HG02763 (cell line): ENCODE measurements at regions not wholly inside any gene's neighbourhood (a gene's known extent, or its start where the extent isn't known, plus 50 kb on each side); places are given as distances from the start of the nearest gene placed in this dataset.

ENCODE experiments used
- ATAC-seq: cut with Tn5 transposase; IDR thresholded peaks from one replicate; pipeline ENCODE4 v1.9.1; 2021; ENCODE audit warnings: mild to moderate bottlenecking, moderate library complexity; ENCODE audit not compliant: unreplicated experiment

DNA sequence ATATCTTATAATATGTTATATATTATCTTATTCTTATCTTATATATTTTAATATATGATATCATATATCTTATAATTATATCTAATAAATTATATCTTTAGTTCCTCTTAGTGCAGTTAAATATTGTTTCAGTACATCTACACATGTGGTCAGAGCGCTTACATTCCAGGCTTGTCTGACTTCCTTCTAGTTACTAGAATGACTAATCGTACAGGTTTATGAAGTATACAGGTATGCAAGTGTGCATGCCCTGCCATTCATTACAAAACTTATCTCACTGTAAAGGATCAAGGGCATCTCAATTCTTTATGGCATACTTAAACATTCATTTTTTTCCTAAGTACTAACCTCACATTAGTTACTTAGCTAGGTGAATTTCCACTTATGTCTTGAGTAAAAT, 1278.0 kb upstream of the MAP3K7 start:
- no peak for ATAC-seq

DNA sequence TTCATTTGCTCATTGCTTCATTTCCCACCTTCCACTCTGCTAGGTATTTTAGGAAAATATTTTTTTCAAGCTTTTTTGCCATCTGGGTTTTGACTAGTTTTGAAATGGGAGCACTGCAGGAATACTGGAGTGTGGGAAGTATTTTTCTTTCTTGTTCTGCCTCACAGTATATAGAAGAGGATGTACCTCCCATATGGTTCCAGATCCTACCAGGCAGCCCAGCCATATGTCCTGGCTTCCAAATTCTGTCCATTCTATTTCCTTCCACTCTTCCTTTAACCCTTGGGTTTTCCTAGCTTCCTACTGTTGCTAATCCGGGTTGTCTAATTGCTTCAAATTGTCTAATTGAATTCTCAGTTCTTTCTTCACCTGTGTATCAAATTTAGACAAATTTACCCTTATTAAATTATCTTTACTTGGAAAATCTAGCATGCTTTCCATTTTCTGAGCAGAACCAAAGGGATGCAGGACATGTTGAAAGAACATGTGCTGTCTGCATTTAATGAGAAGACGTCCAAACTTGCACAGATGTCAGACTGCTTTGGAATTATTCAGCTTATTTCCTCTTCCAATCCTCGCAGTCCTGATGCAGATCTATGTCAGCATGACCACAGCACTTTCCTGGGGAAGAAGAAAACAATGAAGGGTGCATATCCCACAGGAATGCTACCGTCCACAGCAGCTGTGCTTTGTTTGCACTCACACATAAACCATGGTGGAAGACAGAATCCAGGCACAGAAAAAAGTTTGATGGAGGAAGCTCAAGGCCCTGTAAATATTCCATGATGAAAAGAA, 1273.9 kb upstream of the MAP3K7 start:
- no peak for ATAC-seq

DNA sequence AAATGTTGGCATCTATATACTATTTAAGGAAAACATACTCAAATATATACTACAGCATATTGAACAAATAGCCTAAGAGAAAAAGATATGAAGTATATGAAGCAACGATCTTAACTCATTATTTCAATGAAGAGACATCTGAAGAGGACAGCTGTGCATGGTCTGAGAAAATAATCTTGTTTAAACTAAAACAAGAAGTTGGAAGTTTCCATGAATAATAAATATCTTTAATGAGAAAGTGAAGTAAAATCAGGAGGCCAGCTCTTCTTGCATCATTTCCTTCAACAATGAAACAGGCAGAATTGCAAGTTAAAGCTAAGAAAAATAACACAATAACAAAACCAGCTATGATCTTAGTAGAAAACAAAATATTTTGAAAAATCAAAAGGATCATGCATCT, 1265.4 kb upstream of the MAP3K7 start:
- no peak for ATAC-seq

DNA sequence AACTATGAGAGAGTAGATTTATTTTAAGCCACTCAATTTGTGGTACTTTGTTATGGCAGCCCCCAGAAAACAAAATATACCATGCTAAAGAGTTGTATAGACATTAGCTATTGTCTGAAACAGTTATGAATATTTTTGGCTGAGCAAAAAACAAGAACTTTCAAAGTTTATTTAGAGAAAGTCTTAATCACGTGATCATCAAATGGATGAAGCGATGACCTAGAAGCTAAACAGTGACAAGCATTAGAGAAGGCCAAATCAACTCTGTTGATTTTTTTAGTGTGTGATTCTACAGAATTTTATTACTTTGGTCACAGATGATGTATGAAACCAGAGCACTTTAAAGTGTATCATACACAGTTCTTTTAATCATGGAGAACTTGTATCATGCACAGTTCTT, 1247.9 kb upstream of the MAP3K7 start:
- no peak for ATAC-seq

DNA sequence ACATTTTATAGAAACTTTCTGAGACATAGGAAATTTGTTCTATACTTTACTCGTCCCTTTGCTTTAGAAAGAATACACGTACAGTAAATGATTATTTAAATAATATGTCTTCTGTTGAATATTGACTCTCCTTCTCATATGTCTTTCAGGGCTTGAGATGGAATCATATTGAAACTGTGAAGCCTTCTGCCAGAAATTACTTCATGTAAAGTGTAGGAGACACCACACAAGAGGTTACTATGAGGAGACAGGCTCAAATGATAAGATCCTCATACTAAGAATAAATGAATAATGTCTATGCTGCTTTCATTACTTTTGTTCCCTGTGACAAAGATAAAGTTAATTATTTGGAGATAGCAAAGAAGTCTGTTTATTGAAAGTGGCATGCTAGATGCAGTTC, 1240.3 kb upstream of the MAP3K7 start:
- ATAC-seq: no peak

DNA sequence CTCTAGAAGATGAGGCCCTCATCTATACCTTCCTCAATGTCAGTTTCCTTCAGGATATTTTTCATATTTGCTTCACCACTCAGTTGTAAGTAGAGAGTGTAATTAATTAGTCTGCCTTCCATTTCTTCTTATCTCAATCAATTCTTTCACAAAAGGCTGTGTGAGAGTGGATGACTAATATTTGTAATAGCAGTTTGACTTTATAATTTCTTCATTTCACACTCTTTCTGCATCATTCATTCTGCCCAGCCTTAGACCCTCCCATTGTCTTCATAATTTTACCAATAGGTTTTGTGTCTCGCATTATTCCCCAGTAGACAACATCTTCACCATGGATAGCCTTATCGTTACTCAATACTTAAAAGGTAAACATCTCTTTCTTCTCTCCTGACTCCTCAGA, 1239.3 kb upstream of the MAP3K7 start:
- ATAC-seq: no peak

DNA sequence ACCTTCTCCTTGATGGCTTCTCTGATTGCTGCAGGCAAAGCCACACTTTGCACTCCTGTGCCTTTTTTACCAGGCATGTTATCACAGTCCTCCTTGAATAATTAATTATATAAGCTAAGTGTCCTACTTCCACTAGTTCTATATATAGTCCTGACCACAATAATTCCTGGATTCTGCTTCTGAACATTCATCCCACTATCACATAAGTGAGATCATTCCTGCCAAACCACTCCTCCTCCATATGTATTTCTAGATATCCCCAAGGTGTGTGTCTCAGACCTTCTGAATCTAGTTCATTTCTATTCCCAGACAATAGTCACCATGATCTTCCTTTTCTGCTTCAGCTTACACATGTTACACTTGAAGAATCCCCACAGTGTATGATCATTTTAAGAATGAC, 1237.5 kb upstream of the MAP3K7 start:
- ATAC-seq: no peak

DNA sequence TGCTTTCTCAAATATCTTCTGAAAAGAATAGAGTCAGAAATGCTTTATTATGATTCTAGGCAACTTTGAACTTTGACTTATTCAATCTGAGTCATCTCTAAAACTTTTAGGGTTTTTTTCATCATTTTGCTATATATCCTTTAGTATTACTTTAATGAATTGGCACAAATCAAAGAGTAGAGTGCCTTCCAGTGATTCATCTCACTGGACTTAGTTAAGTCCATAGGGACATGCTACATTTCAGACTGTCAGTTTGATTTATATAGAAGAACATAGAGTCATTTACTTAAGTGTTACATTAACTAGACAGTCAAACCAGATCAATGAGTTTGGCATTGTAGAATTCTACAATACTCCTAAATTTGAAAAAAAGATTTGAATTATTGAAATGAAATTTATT, 1235.7 kb upstream of the MAP3K7 start:
- no peak for ATAC-seq

DNA sequence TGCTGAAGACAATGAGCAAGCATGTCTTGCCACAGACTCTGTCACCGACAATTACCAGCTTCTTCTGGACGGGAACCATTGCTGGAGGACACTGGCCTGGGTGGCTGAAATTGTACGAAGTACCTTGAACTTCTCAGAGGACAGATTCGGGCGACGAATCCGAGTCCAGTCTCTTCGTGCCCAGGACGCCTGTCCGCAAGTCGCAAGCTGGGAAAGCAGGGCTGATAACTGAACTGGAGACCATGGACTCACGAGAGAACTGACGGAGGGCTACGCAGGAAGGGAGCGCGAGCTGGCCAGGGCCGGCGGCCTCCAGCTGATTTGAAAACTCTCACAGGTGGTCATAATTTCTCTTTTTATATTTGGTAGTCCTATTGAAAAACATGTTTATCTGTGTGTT, 1229.5 kb upstream of the MAP3K7 start:
- ATAC-seq: no peak

DNA sequence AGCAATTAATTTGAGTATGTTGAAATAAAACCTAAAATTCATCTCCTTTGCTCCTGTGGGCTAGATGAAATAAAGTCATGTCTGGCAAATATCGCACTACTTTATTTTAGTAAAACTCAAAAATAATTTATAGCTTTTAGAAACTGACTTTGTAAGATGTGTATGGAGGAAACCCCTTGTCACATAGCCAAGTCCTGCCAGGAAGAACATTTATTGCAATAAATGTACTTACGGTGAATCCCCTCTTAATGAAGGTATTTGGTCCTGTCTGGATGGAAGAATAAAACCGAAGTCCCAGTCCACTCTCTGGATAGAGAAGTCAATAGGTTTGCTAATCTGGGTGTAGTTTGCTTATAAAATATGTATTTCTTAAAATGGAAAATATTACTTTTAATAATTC, 1226.8 kb upstream of the MAP3K7 start:
- no peak for ATAC-seq

DNA sequence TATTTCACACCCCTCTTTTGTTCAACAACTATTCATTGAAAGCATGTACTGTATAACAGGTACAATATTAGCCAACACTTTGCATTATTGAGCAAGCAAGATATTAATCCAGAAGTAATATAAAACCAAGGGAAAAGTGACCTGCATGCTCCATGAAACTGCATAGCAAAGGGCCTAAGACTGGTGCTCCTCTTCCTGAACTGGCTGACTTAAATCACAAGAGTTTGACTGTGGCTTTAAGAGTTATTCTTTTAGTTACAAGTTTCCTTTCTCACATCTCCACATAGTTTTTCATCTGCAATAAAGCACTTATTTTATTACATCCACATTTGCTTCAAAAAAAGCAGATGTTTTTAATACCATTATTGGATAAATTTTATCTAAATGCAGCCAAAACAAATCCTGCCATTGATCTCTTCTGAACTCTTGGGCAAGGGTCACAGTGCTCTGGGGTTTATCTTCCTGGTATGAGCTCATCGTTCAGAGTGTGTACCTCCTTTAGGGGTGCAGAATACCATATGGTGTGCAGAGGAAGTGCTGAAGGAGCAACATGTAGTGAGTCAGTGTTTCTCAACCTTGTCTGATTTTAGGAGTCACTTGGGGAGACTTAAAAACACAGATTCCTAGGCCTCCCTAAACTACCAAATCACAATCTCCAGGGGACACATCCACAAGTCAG, 1225.9 kb upstream of the MAP3K7 start:
- ATAC-seq: no peak

DNA sequence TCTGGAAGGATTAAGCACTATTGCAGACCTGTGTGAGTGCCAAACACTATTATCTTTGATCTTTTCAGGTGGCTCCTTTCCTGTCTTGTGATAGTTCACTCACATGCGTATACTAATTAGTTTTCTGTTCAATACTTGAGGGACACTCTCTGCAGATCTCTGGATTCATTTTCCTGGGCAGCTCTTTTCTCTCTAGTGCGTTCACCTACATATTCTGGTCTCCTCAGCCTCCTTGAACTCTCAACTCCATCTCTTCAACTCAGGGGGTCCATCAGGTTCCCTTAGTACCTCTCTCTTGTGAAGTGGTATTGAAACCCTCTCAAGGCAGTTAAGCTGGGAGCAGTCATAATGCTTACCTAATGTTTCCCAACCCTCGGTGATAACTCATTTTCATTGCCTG, 1218.1 kb upstream of the MAP3K7 start:
- no peak for ATAC-seq

DNA sequence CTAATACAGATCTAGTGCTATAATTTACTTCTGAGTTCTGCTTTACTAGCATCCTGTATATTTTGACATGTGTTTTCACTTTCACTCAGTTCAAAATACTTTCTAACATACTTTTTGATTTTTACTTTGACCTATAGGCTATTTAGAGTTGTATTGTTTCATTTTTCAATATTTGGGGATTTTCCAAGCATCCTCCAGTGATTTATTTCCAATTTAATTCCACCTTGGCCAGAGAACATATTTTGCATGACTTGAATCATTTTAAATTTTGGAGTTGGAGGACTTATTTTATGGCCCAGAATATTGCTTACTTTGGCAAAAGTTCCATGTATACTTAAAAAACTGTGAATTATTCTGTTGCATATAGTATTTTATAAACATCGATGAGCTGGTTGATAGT, 1215.6 kb upstream of the MAP3K7 start:
- no peak for ATAC-seq

DNA sequence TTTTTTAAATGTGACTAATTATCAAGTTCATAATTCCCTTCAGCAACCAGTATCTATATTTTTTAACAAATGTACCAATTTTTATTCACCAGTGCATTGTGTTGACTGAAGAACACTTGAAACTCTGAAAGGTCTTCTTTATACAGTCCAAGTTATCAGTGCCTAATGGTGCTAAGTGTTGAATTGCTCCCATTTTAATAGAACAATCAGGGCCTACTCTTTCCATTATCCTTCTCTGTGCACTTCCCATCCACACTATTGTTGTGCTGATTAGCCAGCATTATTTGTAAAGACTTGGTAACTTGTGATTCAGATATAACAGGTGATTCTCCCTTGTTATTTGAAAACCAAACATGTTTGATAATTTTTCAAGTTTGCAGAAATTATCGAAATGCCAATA, 1209.7 kb upstream of the MAP3K7 start:
- no peak for ATAC-seq

DNA sequence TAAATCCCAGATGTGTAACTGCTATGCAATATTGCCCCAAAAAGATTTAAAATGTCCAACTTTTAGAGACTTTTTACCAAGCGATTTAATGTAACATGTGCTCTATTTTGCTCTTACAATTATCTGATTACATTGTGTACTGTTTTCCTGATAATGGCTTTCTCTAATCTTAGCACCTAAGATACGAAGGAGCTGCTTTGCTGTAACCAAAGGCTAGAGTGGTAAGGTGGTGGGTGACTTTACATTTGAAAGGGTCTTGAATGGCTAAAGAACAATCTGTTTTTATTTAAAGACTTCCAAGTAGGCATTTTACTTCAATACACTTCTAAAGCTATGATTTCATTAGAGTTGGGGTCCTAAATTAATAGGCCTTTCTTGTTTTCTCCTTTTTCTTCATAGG, 1201.6 kb upstream of the MAP3K7 start:
- ATAC-seq: no peak

DNA sequence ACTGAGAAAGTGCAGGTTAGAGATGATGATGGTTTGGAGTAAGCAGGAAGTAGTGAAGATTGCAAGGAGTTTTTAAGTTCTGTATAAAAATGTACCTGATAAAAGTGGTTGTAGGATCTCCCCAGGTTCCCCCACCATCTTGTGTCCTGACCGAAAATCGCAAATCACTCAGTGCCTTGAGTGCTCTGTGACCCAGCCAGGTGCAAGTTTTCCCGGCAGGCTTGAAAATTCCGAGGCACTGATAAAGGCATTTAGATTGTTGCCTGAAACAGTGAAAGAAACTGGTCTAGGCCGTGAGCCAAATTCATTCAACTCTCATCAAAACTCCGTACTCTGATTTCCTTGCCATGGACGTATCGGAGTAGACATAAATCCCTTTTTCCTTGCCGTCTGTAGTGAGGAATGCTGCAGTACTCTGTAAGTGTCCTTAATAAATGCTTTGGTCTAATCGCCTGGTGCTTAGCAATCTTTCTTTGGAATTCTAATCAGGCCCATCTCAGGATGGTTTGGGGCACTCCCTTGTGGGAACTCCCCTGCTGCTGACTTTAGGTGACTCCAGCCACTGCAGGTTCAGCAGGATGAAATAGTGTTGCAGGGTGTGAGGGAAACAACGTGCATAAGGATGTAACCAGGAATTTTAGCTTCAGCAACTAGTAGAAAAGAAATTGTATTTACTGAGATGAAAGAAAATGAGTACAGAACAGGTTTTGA, 1199.8 kb upstream of the MAP3K7 start:
- no peak for ATAC-seq

DNA sequence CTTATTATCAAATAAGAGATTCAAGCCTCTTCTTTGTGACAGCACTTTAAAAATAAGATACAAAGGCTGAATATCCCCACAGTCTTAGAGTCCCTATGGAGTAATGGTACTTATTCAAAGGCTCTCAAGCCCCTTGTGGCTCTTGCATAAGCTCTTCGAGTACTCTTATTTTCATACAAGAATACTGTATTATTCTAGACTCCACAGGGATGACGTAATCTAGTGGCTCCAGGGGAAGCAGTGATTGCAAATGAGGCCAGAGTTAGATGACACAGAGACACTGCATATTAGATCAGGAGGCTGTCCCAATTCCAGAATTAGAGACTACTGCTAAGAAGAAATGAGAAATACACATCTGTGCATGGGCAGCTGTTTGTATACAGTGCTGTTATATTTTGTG, 1195.9 kb upstream of the MAP3K7 start:
- ATAC-seq: no peak

DNA sequence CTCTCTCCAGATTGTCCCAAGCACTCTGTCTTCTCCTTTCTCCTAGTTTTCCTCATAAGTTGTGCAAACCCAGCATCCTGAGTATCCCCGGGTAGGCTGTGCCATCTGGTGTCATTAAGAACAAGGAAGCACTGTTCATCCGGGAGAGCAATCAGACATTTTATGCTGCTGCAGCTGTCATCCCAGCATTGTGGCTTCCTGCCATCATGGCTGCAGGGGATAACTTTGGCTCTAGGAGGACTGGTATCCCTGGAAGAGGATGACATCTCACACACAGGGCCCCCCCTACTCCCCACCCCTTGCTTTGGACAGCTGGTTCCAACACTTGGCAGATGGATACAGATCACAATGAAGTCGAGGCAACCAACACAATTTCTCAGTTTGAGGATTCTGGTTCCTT, 1195.1 kb upstream of the MAP3K7 start:
- ATAC-seq: no peak

DNA sequence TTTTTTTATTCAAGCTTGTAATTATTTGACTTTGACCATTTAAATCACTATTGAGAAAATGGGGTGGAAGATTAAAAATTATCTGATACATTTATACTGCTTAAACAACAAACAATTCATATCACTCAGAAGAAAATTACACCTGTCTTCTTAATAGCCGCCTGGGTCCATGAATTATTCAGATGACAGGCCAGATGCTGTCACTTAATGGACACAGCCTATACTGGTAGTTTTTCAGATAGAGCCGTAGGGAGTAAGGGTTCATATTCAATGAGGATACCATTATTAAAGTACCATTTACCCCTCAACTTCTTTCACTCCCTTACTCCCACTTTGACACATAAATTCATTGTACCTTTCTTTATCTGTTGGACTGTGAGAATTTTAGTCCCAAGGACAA, 1193.4 kb upstream of the MAP3K7 start:
- no peak for ATAC-seq

DNA sequence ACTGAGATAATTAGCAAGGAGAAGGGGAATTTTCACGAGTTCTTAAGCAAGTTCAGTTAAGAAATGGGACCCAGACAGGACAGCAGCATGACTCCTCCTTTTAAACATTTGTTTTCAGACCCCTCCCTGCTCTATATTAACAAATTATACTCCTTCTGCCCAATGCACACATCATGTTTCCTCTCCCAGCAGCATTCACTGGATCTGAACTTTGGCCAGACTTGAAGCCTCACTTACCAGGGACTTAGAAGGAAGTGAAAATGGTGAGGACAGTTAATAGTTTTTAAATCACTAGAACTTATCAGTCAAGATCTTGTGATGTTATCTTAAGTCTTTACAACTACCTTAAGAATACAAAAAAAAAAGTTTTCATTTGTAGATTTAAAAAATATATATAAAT, 1174.7 kb upstream of the MAP3K7 start:
- no peak for ATAC-seq

DNA sequence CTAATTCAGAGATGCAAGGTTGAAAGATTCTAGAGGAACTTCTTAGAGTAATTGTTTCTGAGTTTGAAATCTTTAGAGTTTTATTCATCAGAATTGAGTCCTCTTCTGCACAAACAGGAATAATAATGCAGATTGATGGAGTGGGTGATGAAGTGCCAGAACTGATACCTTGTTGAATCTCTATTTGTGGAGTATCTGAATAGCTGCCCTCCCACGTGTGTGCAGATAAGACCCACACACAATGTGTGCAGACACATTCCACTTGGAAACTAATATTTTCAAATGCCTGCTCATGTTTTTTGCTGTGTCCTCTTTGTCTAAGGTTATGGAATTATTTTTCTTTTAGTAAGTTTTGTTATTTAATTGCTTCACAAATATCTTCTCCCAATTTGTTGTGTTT, 1167.8 kb upstream of the MAP3K7 start:
- ATAC-seq: no peak

DNA sequence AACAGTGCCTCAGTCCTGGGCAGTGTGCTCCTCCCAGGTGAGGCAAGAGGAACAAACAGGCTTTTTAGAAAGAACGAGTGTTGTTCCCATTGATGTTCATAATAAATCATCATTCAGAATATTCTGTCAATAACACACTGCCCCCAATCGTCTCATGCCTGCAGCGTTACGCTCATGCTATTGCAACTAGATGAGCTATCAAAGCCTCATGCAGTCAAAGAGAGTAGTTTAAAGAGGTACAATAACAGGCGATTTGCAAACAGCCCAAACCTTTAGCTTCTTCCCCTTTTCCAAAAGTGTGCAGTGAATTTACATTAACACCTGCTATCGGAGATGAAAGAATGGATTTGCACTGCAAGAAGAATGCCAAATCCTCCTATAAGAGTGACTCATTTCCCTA, 1164.7 kb upstream of the MAP3K7 start:
- ATAC-seq: no peak
